ENCODE measurements at regions not wholly inside any gene's neighbourhood (a gene's known extent, or its start where the extent isn't known, plus 50 kb on each side); places are given as distances from the start of the nearest gene placed in this dataset.

GRCh38 chr10:108072466-108072865 lies 908.0 kb upstream of the SORCS1 start:
- H3K4me1 ChIP-seq (ENCODE audit: control insufficient read depth, insufficient read depth, low read length): no peaks in the 10 kb centered on the region
- H3K9me3 ChIP-seq (ENCODE audit: control insufficient read depth, insufficient read depth, low read length): no peaks in the 10 kb centered on the region
- H3K36me3 ChIP-seq (ENCODE audit: control insufficient read depth, insufficient read depth, low read length): no peaks in the 10 kb centered on the region
- no peaks in the 10 kb centered on the region for H3K27me3 ChIP-seq (ENCODE audit: control insufficient read depth, insufficient read depth, low read length)
- no peak overlapping the region for H3K9ac ChIP-seq (ENCODE audit: low read depth, low read length)
- no peak overlapping the region for H3K27ac ChIP-seq (ENCODE audit: low read depth, low read length)
- no peak overlapping the region for H3K4me3 ChIP-seq (ENCODE audit: low read depth, low read length)

- Histone ChIP-seq H3K4me1 (ENCODE audit: control insufficient read depth, insufficient read depth, low read length) (no peaks in the 10 kb centered on the region), H3K9me3 (ENCODE audit: control insufficient read depth, insufficient read depth, low read length) (no peaks in the 10 kb centered on the region), H3K9ac (ENCODE audit: low read depth, low read length) (no peak overlapping the region), H3K27me3 (ENCODE audit: control insufficient read depth, insufficient read depth, low read length) (no peaks in the 10 kb centered on the region), H3K4me3 (ENCODE audit: low read depth, low read length) (no peak overlapping the region), H3K36me3 (ENCODE audit: control insufficient read depth, insufficient read depth, low read length) (no peaks in the 10 kb centered on the region), H3K27ac (ENCODE audit: low read depth, low read length) (no peak overlapping the region)
These were observed 906.3 kb upstream of the SORCS1 start for GRCh38 chr10:108070789-108071188.

GRCh38 chr10:108069096-108069495 lies 904.6 kb upstream of the SORCS1 start:
- Histone ChIP-seq H3K36me3 (ENCODE audit: control insufficient read depth, insufficient read depth, low read length) (no peaks in the 10 kb centered on the region), H3K27ac (ENCODE audit: low read depth, low read length) (no peak overlapping the region), H3K27me3 (ENCODE audit: control insufficient read depth, insufficient read depth, low read length) (no peaks in the 10 kb centered on the region), H3K9ac (ENCODE audit: low read depth, low read length) (no peak overlapping the region), H3K4me3 (ENCODE audit: low read depth, low read length) (no peak overlapping the region), H3K4me1 (ENCODE audit: control insufficient read depth, insufficient read depth, low read length) (no peaks in the 10 kb centered on the region), H3K9me3 (ENCODE audit: control insufficient read depth, insufficient read depth, low read length) (no peaks in the 10 kb centered on the region)

DNA sequence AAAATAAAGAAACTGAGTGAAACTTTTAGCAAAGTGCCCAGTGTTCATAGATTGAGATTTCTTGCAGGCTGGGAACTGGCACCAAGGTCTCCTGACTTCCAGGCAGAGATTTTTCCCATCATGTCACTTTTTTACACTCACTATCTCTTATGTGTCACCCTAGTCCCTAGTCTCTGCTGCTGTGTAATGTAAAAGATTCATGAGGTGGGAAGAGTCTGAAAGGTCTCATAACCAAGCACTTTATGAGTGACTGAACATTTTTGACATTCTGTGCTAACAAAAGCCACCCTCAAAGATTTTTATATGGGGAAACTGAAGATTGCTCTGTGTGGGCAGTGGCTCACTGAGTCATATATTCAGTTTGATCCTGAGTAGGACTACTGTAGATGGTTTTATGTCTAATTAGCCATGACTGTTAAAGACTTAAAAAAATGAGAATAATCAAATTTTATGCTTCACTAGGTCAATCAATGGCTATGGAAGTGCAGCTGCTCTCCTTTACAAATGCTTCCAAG lies 900.3 kb upstream of the SORCS1 start:
- no peak overlapping the region for H3K4me3 ChIP-seq (ENCODE audit: low read depth, low read length)
- no peaks in the 10 kb centered on the region for H3K36me3 ChIP-seq (ENCODE audit: control insufficient read depth, insufficient read depth, low read length)
- no peak overlapping the region for H3K9ac ChIP-seq (ENCODE audit: low read depth, low read length)
- no peak overlapping the region for H3K27ac ChIP-seq (ENCODE audit: low read depth, low read length)
- H3K27me3 ChIP-seq (ENCODE audit: control insufficient read depth, insufficient read depth, low read length): no peaks in the 10 kb centered on the region
- H3K4me1 ChIP-seq (ENCODE audit: control insufficient read depth, insufficient read depth, low read length): no peaks in the 10 kb centered on the region; the same call in 1 of the 2 replicates
- H3K9me3 ChIP-seq (ENCODE audit: control insufficient read depth, insufficient read depth, low read length): no peaks in the 10 kb centered on the region

- no peak overlapping the region for H3K9ac ChIP-seq (ENCODE audit: low read depth, low read length)
- no peaks in the 10 kb centered on the region for H3K36me3 ChIP-seq (ENCODE audit: control insufficient read depth, insufficient read depth, low read length)
- no peak overlapping the region for H3K27ac ChIP-seq (ENCODE audit: low read depth, low read length)
- no peaks in the 10 kb centered on the region for H3K27me3 ChIP-seq (ENCODE audit: control insufficient read depth, insufficient read depth, low read length)
- no peaks in the 10 kb centered on the region for H3K9me3 ChIP-seq (ENCODE audit: control insufficient read depth, insufficient read depth, low read length)
- H3K4me1 ChIP-seq (ENCODE audit: control insufficient read depth, insufficient read depth, low read length): no peaks in the 10 kb centered on the region; the same call in 1 of the 2 replicates
- H3K4me3 ChIP-seq (ENCODE audit: low read depth, low read length): no peak overlapping the region
These were observed 895.7 kb upstream of the SORCS1 start for GRCh38 chr10:108060246-108060645.

- Histone ChIP-seq H3K4me3 (ENCODE audit: low read depth, low read length) (no peak overlapping the region), H3K27ac (ENCODE audit: low read depth, low read length) (no peak overlapping the region), H3K9ac (ENCODE audit: low read depth, low read length) (no peak overlapping the region), H3K9me3 (ENCODE audit: control insufficient read depth, insufficient read depth, low read length) (no peaks in the 10 kb centered on the region), H3K36me3 (ENCODE audit: control insufficient read depth, insufficient read depth, low read length) (no peaks in the 10 kb centered on the region), H3K27me3 (ENCODE audit: control insufficient read depth, insufficient read depth, low read length) (no peaks in the 10 kb centered on the region), H3K4me1 (ENCODE audit: control insufficient read depth, insufficient read depth, low read length) (peaks cover 8% of the 10 kb centered on the region; the same call in 1 of the 2 replicates)
These were observed 891.0 kb upstream of the SORCS1 start for GRCh38 chr10:108055506-108055905.

DNA sequence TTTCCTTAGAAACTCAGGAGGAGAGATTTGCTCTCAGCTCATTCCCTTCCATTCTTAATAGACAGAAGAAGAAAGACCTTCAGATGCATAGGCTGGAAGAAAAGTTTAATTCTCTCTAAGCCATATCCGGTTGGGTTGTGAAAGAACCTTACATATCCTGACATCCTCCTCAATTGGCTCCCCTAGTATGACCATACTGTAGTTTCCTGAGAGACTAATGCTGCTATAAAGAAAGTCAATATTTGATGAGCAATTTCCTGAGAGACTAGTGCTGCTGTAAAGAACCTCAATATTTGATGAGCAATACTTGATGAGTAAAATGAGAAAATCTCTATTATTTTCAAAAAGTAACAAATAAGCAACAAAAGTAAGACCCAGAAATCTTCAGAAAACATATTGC lies 888.5 kb upstream of the SORCS1 start:
- H3K4me1 ChIP-seq (ENCODE audit: control insufficient read depth, insufficient read depth, low read length): peaks cover 8% of the 10 kb centered on the region; the same call in 1 of the 2 replicates
- H3K27ac ChIP-seq (ENCODE audit: low read depth, low read length): no peak overlapping the region
- no peak overlapping the region for H3K4me3 ChIP-seq (ENCODE audit: low read depth, low read length)
- H3K36me3 ChIP-seq (ENCODE audit: control insufficient read depth, insufficient read depth, low read length): no peaks in the 10 kb centered on the region
- H3K9me3 ChIP-seq (ENCODE audit: control insufficient read depth, insufficient read depth, low read length): no peaks in the 10 kb centered on the region
- H3K9ac ChIP-seq (ENCODE audit: low read depth, low read length): no peak overlapping the region
- H3K27me3 ChIP-seq (ENCODE audit: control insufficient read depth, insufficient read depth, low read length): no peaks in the 10 kb centered on the region

DNA sequence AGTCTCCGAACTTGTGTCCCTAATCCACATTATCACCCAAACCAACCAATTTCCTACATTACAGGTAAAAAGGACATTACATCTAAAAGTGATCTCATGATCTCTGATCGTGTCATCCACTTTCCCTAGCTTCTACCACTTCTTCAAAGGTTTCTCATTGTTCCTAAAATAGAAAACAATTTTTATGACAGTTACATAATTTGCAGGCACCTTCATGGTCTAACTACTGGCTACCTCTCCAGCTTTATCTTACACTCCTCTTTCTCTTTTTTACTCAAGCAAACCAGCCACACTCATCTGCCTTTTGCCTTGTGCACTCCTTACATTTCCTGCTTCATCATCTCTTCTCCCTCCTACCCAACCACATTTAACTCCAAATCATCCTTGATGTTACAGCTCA lies 886.7 kb upstream of the SORCS1 start:
- Histone ChIP-seq H3K4me3 (ENCODE audit: low read depth, low read length) (no peak overlapping the region), H3K4me1 (ENCODE audit: control insufficient read depth, insufficient read depth, low read length) (peaks cover 8% of the 10 kb centered on the region; the same call in 1 of the 2 replicates)

DNA sequence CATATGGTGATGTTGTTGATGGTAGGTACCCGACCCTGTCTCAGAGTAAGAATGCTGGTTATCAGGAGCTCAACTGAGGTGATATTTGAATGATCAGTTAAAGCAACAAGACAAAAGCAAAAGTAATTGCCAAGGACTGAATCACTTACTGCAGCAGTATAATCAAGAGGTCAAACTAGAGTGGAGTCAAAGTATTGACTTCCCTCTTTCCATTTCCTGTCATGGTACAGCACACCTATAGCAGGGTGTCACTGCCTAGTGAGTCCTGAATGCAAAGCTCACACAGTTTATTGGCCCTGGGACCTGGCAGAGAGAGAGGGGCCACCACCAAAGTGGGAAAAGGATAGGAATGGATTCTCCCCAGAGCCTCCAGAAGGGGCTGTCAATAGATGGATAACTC lies 886.1 kb upstream of the SORCS1 start:
- Histone ChIP-seq H3K4me3 (ENCODE audit: low read depth, low read length) (no peak overlapping the region), H3K9ac (ENCODE audit: low read depth, low read length) (no peak overlapping the region), H3K9me3 (ENCODE audit: control insufficient read depth, insufficient read depth, low read length) (no peaks in the 10 kb centered on the region), H3K27ac (ENCODE audit: low read depth, low read length) (no peak overlapping the region), H3K27me3 (ENCODE audit: control insufficient read depth, insufficient read depth, low read length) (no peaks in the 10 kb centered on the region), H3K4me1 (ENCODE audit: control insufficient read depth, insufficient read depth, low read length) (peaks cover 8% of the 10 kb centered on the region; the same call in 1 of the 2 replicates), H3K36me3 (ENCODE audit: control insufficient read depth, insufficient read depth, low read length) (no peaks in the 10 kb centered on the region)

More for the DNA sequence above, 886.7 kb upstream of the SORCS1 start:
- H3K36me3 ChIP-seq (ENCODE audit: control insufficient read depth, insufficient read depth, low read length): no peaks in the 10 kb centered on the region
- H3K27ac ChIP-seq (ENCODE audit: low read depth, low read length): no peak overlapping the region
- no peaks in the 10 kb centered on the region for H3K9me3 ChIP-seq (ENCODE audit: control insufficient read depth, insufficient read depth, low read length)
- H3K27me3 ChIP-seq (ENCODE audit: control insufficient read depth, insufficient read depth, low read length): no peaks in the 10 kb centered on the region
- no peak overlapping the region for H3K9ac ChIP-seq (ENCODE audit: low read depth, low read length)

- H3K4me1 ChIP-seq (ENCODE audit: control insufficient read depth, insufficient read depth, low read length): peaks cover 8% of the 10 kb centered on the region; the same call in 1 of the 2 replicates
- H3K9me3 ChIP-seq (ENCODE audit: control insufficient read depth, insufficient read depth, low read length): no peaks in the 10 kb centered on the region
- H3K27ac ChIP-seq (ENCODE audit: low read depth, low read length): no peak overlapping the region
- no peaks in the 10 kb centered on the region for H3K27me3 ChIP-seq (ENCODE audit: control insufficient read depth, insufficient read depth, low read length)
- no peak overlapping the region for H3K9ac ChIP-seq (ENCODE audit: low read depth, low read length)
- H3K36me3 ChIP-seq (ENCODE audit: control insufficient read depth, insufficient read depth, low read length): no peaks in the 10 kb centered on the region
- no peak overlapping the region for H3K4me3 ChIP-seq (ENCODE audit: low read depth, low read length)
These were observed 885.2 kb upstream of the SORCS1 start for GRCh38 chr10:108049668-108050067.

DNA sequence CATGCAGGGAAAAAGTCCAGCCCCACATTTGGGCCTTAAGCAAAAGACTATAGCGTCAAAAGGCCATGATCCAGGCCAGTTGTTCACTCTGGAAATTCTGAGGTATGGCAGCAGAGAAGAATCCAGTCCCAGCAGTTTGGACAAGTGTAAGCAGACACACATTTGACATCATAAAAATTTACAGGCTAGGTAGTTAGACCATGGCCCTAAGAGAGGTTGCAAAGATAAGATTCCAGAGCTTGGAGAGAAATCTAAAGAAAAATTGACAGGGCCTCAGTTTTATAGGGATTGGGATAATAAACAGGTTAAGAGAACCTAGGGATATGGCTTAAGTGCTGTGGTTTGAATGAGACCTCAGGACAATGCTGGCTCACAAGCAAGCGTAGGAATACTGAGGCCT lies 884.4 kb upstream of the SORCS1 start:
- Histone ChIP-seq H3K9ac (ENCODE audit: low read depth, low read length) (no peak overlapping the region), H3K4me3 (ENCODE audit: low read depth, low read length) (no peak overlapping the region), H3K4me1 (ENCODE audit: control insufficient read depth, insufficient read depth, low read length) (peaks cover 8% of the 10 kb centered on the region; the same call in 1 of the 2 replicates), H3K27ac (ENCODE audit: low read depth, low read length) (no peak overlapping the region), H3K27me3 (ENCODE audit: control insufficient read depth, insufficient read depth, low read length) (no peaks in the 10 kb centered on the region), H3K36me3 (ENCODE audit: control insufficient read depth, insufficient read depth, low read length) (no peaks in the 10 kb centered on the region), H3K9me3 (ENCODE audit: control insufficient read depth, insufficient read depth, low read length) (no peaks in the 10 kb centered on the region)

Measured in HUES48 (cell line).